ENCODE measurements at regions not wholly inside any gene's neighbourhood (a gene's known extent, or its start where the extent isn't known, plus 50 kb on each side); places are given as distances from the start of the nearest gene placed in this dataset.

DNA sequence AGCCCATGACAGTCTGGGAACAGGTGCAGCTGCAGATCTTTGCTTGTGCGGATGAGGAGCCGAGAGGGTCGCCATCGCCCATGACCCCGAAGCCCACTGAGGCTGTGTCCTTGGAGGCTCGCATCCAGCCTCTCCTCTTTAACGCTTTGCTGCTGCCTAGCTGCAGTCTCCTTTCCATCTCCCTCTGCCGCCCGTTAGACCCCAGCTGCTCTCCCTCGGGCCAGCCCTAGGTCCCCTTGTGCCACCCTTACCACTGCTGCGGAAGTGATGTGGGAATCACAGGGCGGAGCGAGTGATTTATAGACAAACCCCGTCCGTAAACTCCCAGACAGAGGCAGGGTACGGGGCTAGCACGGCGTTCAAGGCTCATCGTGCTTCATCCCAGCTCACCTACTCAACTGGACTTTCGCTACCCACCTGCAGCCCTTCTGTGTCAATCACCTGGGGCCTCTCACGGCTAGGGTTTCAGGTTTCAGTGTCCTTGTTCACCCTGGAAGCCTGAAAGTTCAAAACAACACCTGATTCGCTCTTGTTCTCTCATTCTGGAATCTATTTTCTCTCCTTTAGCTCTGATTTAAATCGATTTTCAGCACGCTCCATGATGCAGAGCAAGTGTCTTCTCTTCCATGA, 76.1 kb downstream of the PAX1 start:
- H3K4me1 Mint-ChIP-seq: peaks cover 11 to 13% of the 10 kb centered on the region in 2 experiments
- H3K14ac ChIP-seq (ENCODE audit: insufficient read depth, low read length): peak overlapping the region; percentile 39
- H3K56ac ChIP-seq (ENCODE audit: insufficient read length, low read depth, low read length): no peak overlapping the region
- peak; percentile 53 for DNase-seq
- no peak overlapping the region for H3K27ac Mint-ChIP-seq
- H2AK5ac ChIP-seq (ENCODE audit: insufficient read length, low read length): no peak overlapping the region
- H2BK20ac ChIP-seq (ENCODE audit: low read depth, low read length, poor library complexity, severe bottlenecking): no peak overlapping the region
- no peak overlapping the region for H3K18ac ChIP-seq (ENCODE audit: insufficient read length, low read depth, low read length)
- H4K5ac ChIP-seq (ENCODE audit: insufficient read length, low read depth, low read length): no peak overlapping the region
- no peak overlapping the region for H2BK5ac ChIP-seq (ENCODE audit: insufficient read length, low read length)
- peak overlapping the region; percentile 70 for H2AFZ ChIP-seq (ENCODE audit: low read length)
- H3K4ac ChIP-seq (ENCODE audit: low read depth, low read length): no peak overlapping the region
- H4K8ac ChIP-seq (replicated peaks; ENCODE audit: insufficient read length, low read depth, low read length): no peak overlapping the region
- no peaks in the 10 kb centered on the region for H3K79me2 ChIP-seq (ENCODE audit: insufficient read depth, low read length)
- no peaks in the 10 kb centered on the region for H3K9me3 ChIP-seq (ENCODE audit: control insufficient read depth, low read depth, low read length)
- no peak overlapping the region for H3K4me2 ChIP-seq (ENCODE audit: insufficient read depth, insufficient read length, low read length)
- H3K9me3 Mint-ChIP-seq: peaks cover 0 to 4% of the 10 kb centered on the region in 2 experiments; a peak in 2 of 5 replicates
- no peak overlapping the region for H3K23ac ChIP-seq (ENCODE audit: insufficient read length, low read depth, low read length)
- no peaks in the 10 kb centered on the region for H3K23me2 ChIP-seq (ENCODE audit: insufficient read length, low read depth, low read length, poor library complexity, severe bottlenecking)
- H3K4me1 ChIP-seq (ENCODE audit: insufficient read depth, low read length): no peaks in the 10 kb centered on the region
- peak overlapping the region in 1 of 2 experiments; percentile 7; a peak in 1 of 5 replicates for H3K4me3 Mint-ChIP-seq
- H3K27me3 ChIP-seq (ENCODE audit: insufficient read depth, low read length): no peaks in the 10 kb centered on the region
- no peaks in the 10 kb centered on the region for H4K20me1 ChIP-seq (ENCODE audit: control insufficient read depth, insufficient read depth, insufficient read length)
- peaks cover 26% of the 10 kb centered on the region for H3K27me3 Mint-ChIP-seq (ENCODE audit: low read depth)
- no peak overlapping the region for H2BK12ac ChIP-seq (ENCODE audit: insufficient read length, low read depth, low read length)
- H3K27ac ChIP-seq (ENCODE audit: insufficient read length, low read depth, low read length): no peak overlapping the region
- H3K36me3 Mint-ChIP-seq (ENCODE audit: insufficient read depth in 1 of 3, low read depth in 3 of 3): 0 out of 7 replicates have a peak, but pooled peaks cover 0 to 2% (median 0%) of the 10 kb centered on the region in 3 experiments
- no peak overlapping the region for H4K91ac ChIP-seq (ENCODE audit: insufficient read length, low read depth, low read length)
- TF ChIP-seq, protein P1, sequence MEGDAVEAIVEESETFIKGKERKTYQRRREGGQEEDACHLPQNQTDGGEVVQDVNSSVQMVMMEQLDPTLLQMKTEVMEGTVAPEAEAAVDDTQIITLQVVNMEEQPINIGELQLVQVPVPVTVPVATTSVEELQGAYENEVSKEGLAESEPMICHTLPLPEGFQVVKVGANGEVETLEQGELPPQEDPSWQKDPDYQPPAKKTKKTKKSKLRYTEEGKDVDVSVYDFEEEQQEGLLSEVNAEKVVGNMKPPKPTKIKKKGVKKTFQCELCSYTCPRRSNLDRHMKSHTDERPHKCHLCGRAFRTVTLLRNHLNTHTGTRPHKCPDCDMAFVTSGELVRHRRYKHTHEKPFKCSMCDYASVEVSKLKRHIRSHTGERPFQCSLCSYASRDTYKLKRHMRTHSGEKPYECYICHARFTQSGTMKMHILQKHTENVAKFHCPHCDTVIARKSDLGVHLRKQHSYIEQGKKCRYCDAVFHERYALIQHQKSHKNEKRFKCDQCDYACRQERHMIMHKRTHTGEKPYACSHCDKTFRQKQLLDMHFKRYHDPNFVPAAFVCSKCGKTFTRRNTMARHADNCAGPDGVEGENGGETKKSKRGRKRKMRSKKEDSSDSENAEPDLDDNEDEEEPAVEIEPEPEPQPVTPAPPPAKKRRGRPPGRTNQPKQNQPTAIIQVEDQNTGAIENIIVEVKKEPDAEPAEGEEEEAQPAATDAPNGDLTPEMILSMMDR (conservative IDR thresholded peaks at IDR 0.05): no peak
- no CpG with 5 or more reads among the region's 24 CpGs for WGBS (ENCODE audit: extremely low coverage, insufficient read length, low lambda C conversion rate)
- H3K79me1 ChIP-seq (ENCODE audit: insufficient read depth, low read depth, low read length, poor library complexity, severe bottlenecking): no peaks in the 10 kb centered on the region
- no peak overlapping the region for H3K9ac ChIP-seq (ENCODE audit: extremely low read depth, insufficient read length, low read length)
- no peak overlapping the region for H2BK15ac ChIP-seq (ENCODE audit: low read depth, low read length)
- H2BK120ac ChIP-seq (ENCODE audit: low read depth, low read length, poor library complexity, severe bottlenecking): no peak overlapping the region
- no peak overlapping the region for H3T11ph ChIP-seq (ENCODE audit: low read length)

Measured in H9 (cell line).